Fibroblast of lung (primary cell): ENCODE measurements at regions not wholly inside any gene's neighbourhood (a gene's known extent, or its start where the extent isn't known, plus 50 kb on each side); places are given as distances from the start of the nearest gene placed in this dataset.
"Not testable (repeated sequence)": the region's sequence is repeated elsewhere in the genome, so short reads cannot be mapped to it uniquely, and the experiment has no call there.

Source experiments
- DNase-seq, 2 donors: peaks; one replicate each; pipeline versions ENCODE4 v3.0.0 to v3.0.0-alpha.2; 2010; ENCODE audit warnings: low read depth in 2 of 2
- H2AFZ ChIP-seq: 2 replicates; pipeline ENCODE4 v1.5.1; 2012; ENCODE audit warnings: low read length, control low read depth, inconsistent platforms
- H3K27ac ChIP-seq: 2 replicates; pipeline ENCODE4 v1.5.1; 2011; ENCODE audit warnings: low read length, control low read depth; ENCODE audit not compliant: insufficient read depth
- H3K27me3 ChIP-seq: 2 replicates; pipeline ENCODE4 v1.5.1; 2011; ENCODE audit warnings: mild to moderate bottlenecking, low read length; ENCODE audit not compliant: control insufficient read depth, insufficient read depth
- H3K36me3 ChIP-seq: 2 replicates; pipeline ENCODE4 v1.5.1; 2011; ENCODE audit warnings: low read length; ENCODE audit not compliant: control insufficient read depth, insufficient read depth
- H3K4me1 ChIP-seq: 2 replicates; pipeline ENCODE4 v1.5.1; 2011; ENCODE audit warnings: low read length; ENCODE audit not compliant: control insufficient read depth, insufficient read depth; ENCODE audit errors: extremely low read depth
- H3K4me2 ChIP-seq: 2 replicates; pipeline ENCODE4 v1.5.1; 2011; ENCODE audit warnings: low read length, control low read depth; ENCODE audit not compliant: insufficient read depth; ENCODE audit errors: extremely low read depth
- H3K4me3 ChIP-seq, 4 experiments: fragments of 200-600 bp in 1 of 4; sonication (generic) in 1 of 4; replicated peaks in 1 of 4; 2 replicates each; pipeline ENCODE4 v1.5.1; 2011 to 2016; ENCODE audit warnings: low read length in 4 of 4, low read depth in 3 of 4, mild to moderate bottlenecking in 3 of 4, control low read depth in 2 of 4, inconsistent platforms in 1 of 4, mixed read lengths in 1 of 4; ENCODE audit not compliant: insufficient read depth in 1 of 4; ENCODE audit errors: control extremely low read depth in 1 of 4
- H3K79me2 ChIP-seq: 2 replicates; pipeline ENCODE4 v1.5.1; 2012; ENCODE audit warnings: mild to moderate bottlenecking, low read length, inconsistent platforms; ENCODE audit not compliant: control insufficient read depth, insufficient read depth
- H3K9ac ChIP-seq: 2 replicates; pipeline ENCODE4 v1.5.1; 2011; ENCODE audit warnings: mild to moderate bottlenecking, low read length, control low read depth; ENCODE audit not compliant: insufficient read depth
- H3K9me3 ChIP-seq: 2 replicates; pipeline ENCODE4 v1.5.1; 2012; ENCODE audit warnings: low read depth, low read length; ENCODE audit not compliant: control insufficient read depth, insufficient read depth
- H4K20me1 ChIP-seq: 2 replicates; pipeline ENCODE4 v1.5.1; 2011; ENCODE audit warnings: low read length; ENCODE audit not compliant: control insufficient read depth, insufficient read depth; ENCODE audit errors: extremely low read depth

- H2AFZ ChIP-seq, H3K9ac ChIP-seq, H3K4me3 ChIP-seq, H4K20me1 ChIP-seq, H3K4me2 ChIP-seq, H3K9me3 ChIP-seq, H3K27me3 ChIP-seq, H3K79me2 ChIP-seq, H3K4me1 ChIP-seq, DNase-seq, H3K36me3 ChIP-seq, H3K27ac ChIP-seq: not testable (repeated sequence)
These were observed 1065.1 kb downstream of the RPIA start for GRCh38 chr2:89756616-89757015.

GRCh38 chr2:89758332-89759026, 1067.0 kb downstream of the RPIA start:
- not testable (repeated sequence) for H3K4me3 ChIP-seq, H3K4me1 ChIP-seq, H3K36me3 ChIP-seq, H3K9ac ChIP-seq, H3K79me2 ChIP-seq, H3K9me3 ChIP-seq, H4K20me1 ChIP-seq, H3K27ac ChIP-seq, H3K27me3 ChIP-seq, H3K4me2 ChIP-seq, H2AFZ ChIP-seq, DNase-seq

GRCh38 chr2:89760762-89761161, 1069.3 kb downstream of the RPIA start:
- H3K9ac ChIP-seq, H3K79me2 ChIP-seq, H3K27me3 ChIP-seq, H3K4me1 ChIP-seq, H3K4me3 ChIP-seq, DNase-seq, H3K36me3 ChIP-seq, H3K27ac ChIP-seq, H3K4me2 ChIP-seq, H4K20me1 ChIP-seq, H3K9me3 ChIP-seq, H2AFZ ChIP-seq: not testable (repeated sequence)

- not testable (repeated sequence) for H3K4me1 ChIP-seq, H3K79me2 ChIP-seq, H3K27ac ChIP-seq, H3K36me3 ChIP-seq, H3K27me3 ChIP-seq, H3K4me3 ChIP-seq, H4K20me1 ChIP-seq, H3K9ac ChIP-seq, H3K9me3 ChIP-seq, H2AFZ ChIP-seq, DNase-seq, H3K4me2 ChIP-seq
These were observed 1069.7 kb downstream of the RPIA start for GRCh38 chr2:89761171-89761570.

GRCh38 chr2:89761863-89762262, 1070.4 kb downstream of the RPIA start:
- not testable (repeated sequence) for H2AFZ ChIP-seq, H3K79me2 ChIP-seq, H3K9ac ChIP-seq

GRCh38 chr2:89762461-89763253, 1071.2 kb downstream of the RPIA start:
- not testable (repeated sequence) for H3K27me3 ChIP-seq, H3K27ac ChIP-seq, H3K36me3 ChIP-seq, H3K4me3 ChIP-seq, H3K79me2 ChIP-seq, DNase-seq, H2AFZ ChIP-seq, H3K9ac ChIP-seq, H3K9me3 ChIP-seq, H4K20me1 ChIP-seq, H3K4me1 ChIP-seq, H3K4me2 ChIP-seq

More at GRCh38 chr2:89761863-89762262, 1070.4 kb downstream of the RPIA start:
- H4K20me1 ChIP-seq, DNase-seq, H3K4me2 ChIP-seq, H3K4me3 ChIP-seq, H3K4me1 ChIP-seq, H3K9me3 ChIP-seq, H3K27me3 ChIP-seq, H3K36me3 ChIP-seq, H3K27ac ChIP-seq: not testable (repeated sequence)
